Osteocyte (in vitro differentiated cells): ENCODE measurements at regions not wholly inside any gene's neighbourhood (a gene's known extent, or its start where the extent isn't known, plus 50 kb on each side); places are given as distances from the start of the nearest gene placed in this dataset.
"Not testable (repeated sequence)": the region's sequence is repeated elsewhere in the genome, so short reads cannot be mapped to it uniquely, and the experiment has no call there.

Experiments
- DNase-seq: peaks from one replicate; pipeline ENCODE4 v3.0.0; 2021; ENCODE audit warnings: mixed read lengths; ENCODE audit not compliant: unreplicated experiment; ENCODE audit errors: extremely low spot score
- H3K27ac Mint-ChIP-seq: one replicate; pipeline ENCODE4 v1.8.0; 2021; ENCODE audit warnings: mild to moderate bottlenecking, mixed read lengths; ENCODE audit not compliant: unreplicated experiment
- H3K27me3 Mint-ChIP-seq: one replicate; pipeline ENCODE4 v1.8.0; 2021; ENCODE audit warnings: mixed read lengths; ENCODE audit not compliant: unreplicated experiment
- H3K36me3 Mint-ChIP-seq: one replicate; pipeline ENCODE4 v1.8.0; 2021; ENCODE audit warnings: mixed read lengths; ENCODE audit not compliant: unreplicated experiment
- H3K4me1 Mint-ChIP-seq: one replicate; pipeline ENCODE4 v1.8.0; 2021; ENCODE audit warnings: mixed read lengths; ENCODE audit not compliant: unreplicated experiment
- H3K4me3 Mint-ChIP-seq: one replicate; pipeline ENCODE4 v1.8.0; 2021; ENCODE audit warnings: mild to moderate bottlenecking, moderate library complexity, mixed read lengths; ENCODE audit not compliant: unreplicated experiment
- H3K9me3 Mint-ChIP-seq: one replicate; pipeline ENCODE4 v1.8.0; 2021; ENCODE audit warnings: mixed read lengths; ENCODE audit not compliant: unreplicated experiment
- TF ChIP-seq, protein P1 (sequence below): fragments of 200-600 bp; sonication (generic); IDR thresholded peaks from 2 replicates; pipeline ENCODE4 v1.5.0; 2021; ENCODE audit warnings: antibody characterized with exemption, mild to moderate bottlenecking, moderate library complexity

DNA sequence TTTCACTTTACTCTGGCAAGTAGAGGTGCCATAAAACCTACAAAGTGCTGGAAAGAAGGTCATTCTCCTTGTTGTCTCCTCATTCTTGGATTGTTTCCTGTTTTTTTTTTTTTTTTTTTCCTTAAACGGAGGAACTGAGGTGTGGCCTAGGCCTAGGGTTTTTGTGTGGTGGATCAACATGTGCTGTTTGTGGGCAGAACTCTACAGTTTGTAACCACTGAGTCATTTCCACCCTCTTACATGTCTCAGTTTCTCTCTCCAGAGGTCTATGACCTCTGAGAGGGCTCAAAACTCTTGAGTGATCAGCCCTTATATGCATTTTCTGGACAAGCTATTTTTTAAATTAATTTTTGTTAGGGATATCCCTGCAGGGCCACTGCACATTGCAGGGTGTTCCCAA is 296.0 kb downstream of the PPP1R3A start:
- H3K27ac Mint-ChIP-seq: no peak overlapping the region
- DNase-seq: no peak
- H3K4me1 Mint-ChIP-seq: no peaks in the 10 kb centered on the region
- no peak overlapping the region for H3K4me3 Mint-ChIP-seq
- TF ChIP-seq, protein P1, sequence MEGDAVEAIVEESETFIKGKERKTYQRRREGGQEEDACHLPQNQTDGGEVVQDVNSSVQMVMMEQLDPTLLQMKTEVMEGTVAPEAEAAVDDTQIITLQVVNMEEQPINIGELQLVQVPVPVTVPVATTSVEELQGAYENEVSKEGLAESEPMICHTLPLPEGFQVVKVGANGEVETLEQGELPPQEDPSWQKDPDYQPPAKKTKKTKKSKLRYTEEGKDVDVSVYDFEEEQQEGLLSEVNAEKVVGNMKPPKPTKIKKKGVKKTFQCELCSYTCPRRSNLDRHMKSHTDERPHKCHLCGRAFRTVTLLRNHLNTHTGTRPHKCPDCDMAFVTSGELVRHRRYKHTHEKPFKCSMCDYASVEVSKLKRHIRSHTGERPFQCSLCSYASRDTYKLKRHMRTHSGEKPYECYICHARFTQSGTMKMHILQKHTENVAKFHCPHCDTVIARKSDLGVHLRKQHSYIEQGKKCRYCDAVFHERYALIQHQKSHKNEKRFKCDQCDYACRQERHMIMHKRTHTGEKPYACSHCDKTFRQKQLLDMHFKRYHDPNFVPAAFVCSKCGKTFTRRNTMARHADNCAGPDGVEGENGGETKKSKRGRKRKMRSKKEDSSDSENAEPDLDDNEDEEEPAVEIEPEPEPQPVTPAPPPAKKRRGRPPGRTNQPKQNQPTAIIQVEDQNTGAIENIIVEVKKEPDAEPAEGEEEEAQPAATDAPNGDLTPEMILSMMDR: no peak
- H3K36me3 Mint-ChIP-seq: no peaks in the 10 kb centered on the region
- H3K27me3 Mint-ChIP-seq: peaks cover 3% of the 10 kb centered on the region
- peaks cover 33% of the 10 kb centered on the region for H3K9me3 Mint-ChIP-seq

DNA sequence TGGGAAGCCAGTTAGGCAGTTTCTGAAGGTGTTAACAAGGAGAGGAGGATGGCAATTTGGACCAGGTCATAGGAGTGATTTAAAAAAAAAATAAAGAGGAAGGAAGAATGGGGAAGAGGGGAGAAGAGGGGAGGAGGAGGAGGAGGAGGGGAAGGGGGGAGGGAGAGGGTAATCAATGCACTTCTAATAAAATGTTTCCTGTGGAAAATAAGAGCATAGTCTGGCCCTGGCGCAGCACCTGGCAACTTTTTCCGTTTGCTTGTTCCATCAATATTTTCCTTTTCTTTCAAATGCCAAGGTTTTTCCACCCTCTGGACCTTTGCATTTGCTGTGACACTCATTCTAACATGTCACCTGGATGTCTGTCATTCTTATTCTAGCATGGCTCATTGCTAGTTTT is 308.2 kb downstream of the PPP1R3A start:
- H3K9me3 Mint-ChIP-seq: no peaks in the 10 kb centered on the region
- no peaks in the 10 kb centered on the region for H3K4me1 Mint-ChIP-seq
- peaks cover 19% of the 10 kb centered on the region for H3K27me3 Mint-ChIP-seq
- no peak for DNase-seq
- H3K36me3 Mint-ChIP-seq: no peaks in the 10 kb centered on the region
- TF ChIP-seq, protein P1: no peak
- H3K27ac Mint-ChIP-seq: no peak overlapping the region
- H3K4me3 Mint-ChIP-seq: no peak overlapping the region

DNA sequence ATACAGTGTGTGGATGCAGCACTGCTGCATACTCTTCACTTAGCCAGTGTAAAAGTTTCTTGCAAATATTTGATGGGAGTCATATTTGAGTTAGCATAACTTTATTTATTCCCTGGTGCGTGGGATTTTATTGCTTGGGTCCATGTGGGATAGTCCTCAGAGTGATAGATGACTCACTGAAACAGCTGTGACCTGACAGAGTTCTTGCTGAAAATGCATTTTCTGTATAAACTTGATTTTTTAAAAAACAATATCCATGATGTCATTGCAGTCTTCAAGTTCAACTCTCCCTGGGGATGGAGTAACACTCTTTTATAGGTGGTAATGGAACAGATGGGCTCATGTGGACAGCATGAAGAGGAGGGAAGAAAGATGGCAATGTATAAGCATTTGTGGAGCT is 310.0 kb downstream of the PPP1R3A start:
- TF ChIP-seq, protein P1: no peak
- H3K9me3 Mint-ChIP-seq: no peaks in the 10 kb centered on the region
- no peaks in the 10 kb centered on the region for H3K36me3 Mint-ChIP-seq
- no peak overlapping the region for H3K27ac Mint-ChIP-seq
- H3K4me3 Mint-ChIP-seq: no peak overlapping the region
- peaks cover 19% of the 10 kb centered on the region for H3K27me3 Mint-ChIP-seq
- no peak for DNase-seq
- no peaks in the 10 kb centered on the region for H3K4me1 Mint-ChIP-seq

DNA sequence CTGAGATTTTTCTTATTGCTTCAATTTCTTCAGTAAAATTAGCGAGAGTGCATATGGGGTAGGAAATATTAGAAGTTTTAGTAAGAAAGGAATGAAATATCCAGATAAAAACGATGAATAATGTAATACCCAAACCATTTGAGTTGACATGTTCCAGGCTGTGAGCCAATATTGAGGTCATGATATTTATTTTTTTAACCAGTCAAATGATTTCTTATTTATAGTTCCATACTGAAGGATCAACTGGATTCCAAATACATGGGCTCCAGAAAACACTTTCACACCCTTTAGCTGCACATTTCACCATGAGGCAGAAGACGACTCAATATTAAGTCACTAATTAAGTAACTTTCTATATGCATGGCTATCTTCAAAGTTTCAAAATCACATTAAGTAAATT is 312.5 kb downstream of the PPP1R3A start:
- Mint-ChIP-seq H3K27ac (no peak overlapping the region), H3K4me1 (no peaks in the 10 kb centered on the region), H3K36me3 (no peaks in the 10 kb centered on the region), H3K4me3 (no peak overlapping the region), H3K27me3 (peaks cover 17% of the 10 kb centered on the region), H3K9me3 (peaks cover 11% of the 10 kb centered on the region)
- no peak for DNase-seq
- TF ChIP-seq, protein P1: no peak

DNA sequence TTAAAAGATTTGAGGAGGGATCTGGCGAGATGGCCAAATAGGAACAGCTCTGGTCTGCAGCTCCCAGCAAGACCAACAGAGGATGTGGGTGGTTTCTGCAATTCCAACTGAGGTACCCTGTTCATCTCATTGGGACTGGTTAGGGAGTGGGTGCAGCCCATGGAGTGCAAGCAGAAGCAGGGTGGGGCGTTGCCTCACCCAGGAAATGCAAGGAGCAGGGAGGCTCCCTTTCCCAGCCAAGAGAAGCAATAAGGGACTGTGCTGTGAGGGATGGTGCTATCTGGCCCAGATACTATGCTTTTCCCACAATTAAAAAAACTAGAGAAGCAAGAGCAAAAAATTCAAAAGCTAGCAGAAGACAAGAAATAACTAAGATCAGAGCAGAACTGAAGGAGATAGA is 318.4 kb downstream of the PPP1R3A start:
- not testable (repeated sequence) for H3K36me3 Mint-ChIP-seq, H3K4me3 Mint-ChIP-seq, H3K27ac Mint-ChIP-seq, DNase-seq, H3K4me1 Mint-ChIP-seq
- Mint-ChIP-seq H3K27me3 (peaks cover 22% of the 10 kb centered on the region), H3K9me3 (peaks cover 11% of the 10 kb centered on the region)

DNA sequence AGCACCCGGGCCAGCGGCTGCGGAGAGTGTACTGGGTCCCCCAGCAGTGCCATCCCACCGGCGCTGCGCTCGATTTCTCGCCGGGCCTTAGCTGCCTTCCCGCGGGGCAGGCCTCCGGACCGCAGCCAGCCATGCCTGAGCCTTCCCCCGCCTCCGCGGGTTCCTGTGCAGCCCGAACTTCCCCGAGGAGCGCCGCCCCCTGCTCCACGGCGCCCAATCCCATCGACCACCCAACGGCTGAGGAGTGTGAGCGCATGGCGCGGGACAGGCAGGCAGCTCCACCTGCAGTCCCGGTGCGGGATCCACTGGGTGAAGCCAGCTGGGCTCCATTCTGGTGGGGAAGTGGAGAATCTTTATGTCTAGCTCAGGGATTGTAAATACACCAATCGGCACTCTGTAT is 325.4 kb downstream of the PPP1R3A start:
- peaks cover 22% of the 10 kb centered on the region for H3K27me3 Mint-ChIP-seq
- H3K4me1 Mint-ChIP-seq, H3K27ac Mint-ChIP-seq, H3K4me3 Mint-ChIP-seq, H3K36me3 Mint-ChIP-seq, H3K9me3 Mint-ChIP-seq, DNase-seq: not testable (repeated sequence)

DNA sequence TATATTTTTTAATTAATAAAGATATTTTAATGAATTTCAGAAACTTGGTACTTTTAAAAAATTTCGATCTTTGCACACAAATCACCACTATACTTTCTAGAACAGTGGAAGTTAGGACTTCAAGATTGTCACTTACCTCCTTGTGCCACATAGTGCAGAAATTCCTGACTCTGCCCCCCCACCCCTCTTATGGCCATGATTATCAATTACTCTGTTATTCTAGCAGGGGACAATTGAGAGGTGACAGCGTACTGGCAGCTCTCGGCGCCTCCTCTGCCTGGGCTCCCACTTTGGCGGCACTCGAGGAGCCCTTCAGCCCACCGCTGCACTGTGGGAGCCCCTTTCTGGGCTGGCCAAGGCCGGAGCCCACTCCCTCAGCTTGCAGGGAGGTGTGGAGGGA is 325.9 kb downstream of the PPP1R3A start:
- H3K27me3 Mint-ChIP-seq: peaks cover 19% of the 10 kb centered on the region
- H3K27ac Mint-ChIP-seq: not testable (repeated sequence)

More for the DNA sequence above, 325.9 kb downstream of the PPP1R3A start:
- not testable (repeated sequence) for H3K9me3 Mint-ChIP-seq, H3K36me3 Mint-ChIP-seq, H3K4me1 Mint-ChIP-seq, DNase-seq, H3K4me3 Mint-ChIP-seq
